NCI-H1092 (cell line): ENCODE measurements at regions not wholly inside any gene's neighbourhood (a gene's known extent, or its start where the extent isn't known, plus 50 kb on each side); places are given as distances from the start of the nearest gene placed in this dataset.

Experiments used
- DNase-seq: peaks from one replicate; lab custom pipeline; 2025; lab: John Stamatoyannopoulos, UW

GRCh38 chr7:50209461-50210135, 94.9 kb upstream of the IKZF1 start:
- DNase-seq = no peak

GRCh38 chr7:50208378-50208982, 96.0 kb upstream of the IKZF1 start:
- DNase-seq = no peak

GRCh38 chr7:50207686-50208255, 96.7 kb upstream of the IKZF1 start:
- no peak for DNase-seq

- no peak for DNase-seq
These were observed 97.3 kb upstream of the IKZF1 start for GRCh38 chr7:50207251-50207564.

GRCh38 chr7:50206453-50207250, 97.9 kb upstream of the IKZF1 start:
- DNase-seq = no peak

- DNase-seq = no peak
These were observed 99.5 kb upstream of the IKZF1 start for GRCh38 chr7:50205011-50205410.

GRCh38 chr7:50204581-50204980, 99.9 kb upstream of the IKZF1 start:
- no peak for DNase-seq

- DNase-seq = no peak
These were observed 101.0 kb upstream of the IKZF1 start for GRCh38 chr7:50203521-50203920.

- no peak for DNase-seq
These were observed 102.4 kb upstream of the IKZF1 start for GRCh38 chr7:50202052-50202555.

- no peak for DNase-seq
These were observed 104.7 kb upstream of the IKZF1 start for GRCh38 chr7:50199824-50200223.

- no peak for DNase-seq
These were observed 104.5 kb upstream of the ZPBP start for GRCh38 chr7:50197549-50197948.

GRCh38 chr7:50196719-50197118, 103.7 kb upstream of the ZPBP start:
- DNase-seq = no peak

GRCh38 chr7:50190776-50191175, 97.7 kb upstream of the ZPBP start:
- DNase-seq = no peak

GRCh38 chr7:50189371-50189770, 96.3 kb upstream of the ZPBP start:
- no peak for DNase-seq

- DNase-seq = no peak
These were observed 93.1 kb upstream of the ZPBP start for GRCh38 chr7:50185951-50186682.

- DNase-seq = no peak
These were observed 92.2 kb upstream of the ZPBP start for GRCh38 chr7:50185208-50185607.

GRCh38 chr7:50184271-50184990, 91.4 kb upstream of the ZPBP start:
- DNase-seq = no peak

- DNase-seq = no peak
These were observed 89.7 kb upstream of the ZPBP start for GRCh38 chr7:50182759-50183158.

- no peak for DNase-seq
These were observed 88.0 kb upstream of the ZPBP start for GRCh38 chr7:50181081-50181480.

- no peak for DNase-seq
These were observed 85.1 kb upstream of the ZPBP start for GRCh38 chr7:50178166-50178565.

- DNase-seq = no peak
These were observed 81.9 kb upstream of the ZPBP start for GRCh38 chr7:50174948-50175347.
